NCI-H2081 treated with DMSO at 0.1 percent for 48 hours (cell line): ENCODE measurements at regions not wholly inside any gene's neighbourhood (a gene's known extent, or its start where the extent isn't known, plus 50 kb on each side); places are given as distances from the start of the nearest gene placed in this dataset.
A peak's percentile ranks its signal among the peaks of the same experiment; 100 is the strongest.
"Not testable (repeated sequence)": the region's sequence is repeated elsewhere in the genome, so short reads cannot be mapped to it uniquely, and the experiment has no call there.

ENCODE experiments used
- DNase-seq: peaks from one replicate; lab custom pipeline; 2025; lab: John Stamatoyannopoulos, UW

- DNase-seq = no peak
Measured at GRCh38 chr10:89952325-89952724, 250.9 kb downstream of the KIF20B start.

GRCh38 chr10:89952751-89953150 lies 251.4 kb downstream of the KIF20B start:
- DNase-seq = no peak

- DNase-seq = no peak
Measured at GRCh38 chr10:89954061-89954460, 252.7 kb downstream of the KIF20B start.

GRCh38 chr10:89954787-89955566 lies 253.6 kb downstream of the KIF20B start:
- no peak for DNase-seq

GRCh38 chr10:89959433-89960110 lies 258.2 kb downstream of the KIF20B start:
- no peak for DNase-seq

- DNase-seq = no peak
Measured at GRCh38 chr10:89963451-89964102, 262.2 kb downstream of the KIF20B start.

- DNase-seq = no peak
Measured at GRCh38 chr10:89966211-89966610, 264.8 kb downstream of the KIF20B start.

GRCh38 chr10:89973326-89973725 lies 271.9 kb downstream of the KIF20B start:
- DNase-seq = no peak

GRCh38 chr10:89975071-89975470 lies 273.7 kb downstream of the KIF20B start:
- no peak for DNase-seq

- DNase-seq = no peak
Measured at GRCh38 chr10:89975771-89976170, 274.4 kb downstream of the KIF20B start.

- DNase-seq = no peak
Measured at GRCh38 chr10:89978081-89978480, 276.7 kb downstream of the KIF20B start.

- no peak for DNase-seq
Measured at GRCh38 chr10:89979726-89980125, 278.3 kb downstream of the KIF20B start.

GRCh38 chr10:89980166-89980565 lies 278.8 kb downstream of the KIF20B start:
- no peak for DNase-seq

GRCh38 chr10:89981891-89982290 lies 280.5 kb downstream of the KIF20B start:
- no peak for DNase-seq

- DNase-seq = no peak
Measured at GRCh38 chr10:89985446-89985845, 284.1 kb downstream of the KIF20B start.

GRCh38 chr10:89988361-89988760 lies 287.0 kb downstream of the KIF20B start:
- not testable (repeated sequence) for DNase-seq

GRCh38 chr10:89992575-89992974 lies 291.2 kb downstream of the KIF20B start:
- DNase-seq = no peak

- no peak for DNase-seq
Measured at GRCh38 chr10:90007226-90007625, 305.8 kb downstream of the KIF20B start.

- DNase-seq = not testable (repeated sequence)
Measured at GRCh38 chr10:90011281-90011680, 309.9 kb downstream of the KIF20B start.

- DNase-seq = no peak
Measured at GRCh38 chr10:90018819-90019218, 317.4 kb downstream of the KIF20B start.

GRCh38 chr10:90020506-90020905 lies 319.1 kb downstream of the KIF20B start:
- DNase-seq = no peak

- DNase-seq = peak; percentile 28
Measured at GRCh38 chr10:90023950-90024349, 322.6 kb downstream of the KIF20B start.

GRCh38 chr10:90028312-90028711 lies 326.9 kb downstream of the KIF20B start:
- no peak for DNase-seq
